NT2/D1 (cell line): ENCODE measurements at regions not wholly inside any gene's neighbourhood (a gene's known extent, or its start where the extent isn't known, plus 50 kb on each side); places are given as distances from the start of the nearest gene placed in this dataset.

Experiments used
- SUZ12 ChIP-seq: IDR thresholded peaks from 2 replicates; pipeline ENCODE4 v1.6.1; 2011; ENCODE audit not compliant: insufficient read length, insufficient read depth; ENCODE audit errors: extremely low read depth
- ZNF274 ChIP-seq: IDR thresholded peaks from 2 replicates; pipeline ENCODE4 v1.6.1; 2011; ENCODE audit warnings: mild to moderate bottlenecking, low read depth, low read length

GRCh38 chrX:40327085-40327484 is 229.3 kb upstream of the BCOR start:
- no peak for TF ChIP-seq ZNF274
- TF ChIP-seq SUZ12: no peak
